ENCODE measurements at regions not wholly inside any gene's neighbourhood (a gene's known extent, or its start where the extent isn't known, plus 50 kb on each side); places are given as distances from the start of the nearest gene placed in this dataset.
"Not testable (repeated sequence)": the region's sequence is repeated elsewhere in the genome, so short reads cannot be mapped to it uniquely, and the experiment has no call there.

DNA sequence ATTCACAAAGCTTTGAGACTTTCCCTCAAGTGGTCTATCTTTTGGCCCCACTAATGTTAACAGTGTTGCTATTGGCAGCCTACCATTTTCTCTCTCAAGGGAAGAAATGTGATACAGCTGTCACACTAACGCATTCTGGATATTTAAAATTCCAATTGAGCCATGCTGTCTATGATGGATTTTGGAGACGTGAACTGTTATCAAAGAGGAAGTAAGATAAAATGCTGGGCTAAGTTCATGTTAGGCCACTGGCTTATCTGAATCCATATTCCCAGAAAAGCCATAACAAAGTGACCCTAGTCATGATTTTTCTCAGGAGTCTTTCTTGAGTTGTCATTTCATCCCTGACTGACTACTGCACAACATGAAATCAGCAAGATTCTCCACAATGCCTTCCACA lies 200.2 kb downstream of the PHLDA1 start:
- no peak for DNase-seq

DNA sequence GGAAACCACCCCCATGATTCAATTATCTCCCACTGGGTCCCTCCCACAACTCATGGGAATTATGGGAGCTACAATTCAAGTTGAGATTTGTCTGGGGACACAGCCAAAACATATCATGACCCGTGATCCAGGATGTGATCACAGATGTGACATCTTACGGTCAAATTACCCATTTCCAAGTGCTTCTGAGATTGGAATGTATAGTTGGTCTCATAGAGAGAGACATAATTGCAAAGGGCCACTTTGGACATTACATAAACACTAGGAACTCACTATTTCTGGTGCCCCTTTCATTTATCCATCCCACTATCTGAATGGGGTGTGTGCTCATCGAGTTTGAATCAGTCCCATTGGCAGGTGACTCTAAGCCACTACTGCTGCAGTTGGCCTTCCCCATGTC lies 204.5 kb downstream of the PHLDA1 start:
- no peak for DNase-seq

DNA sequence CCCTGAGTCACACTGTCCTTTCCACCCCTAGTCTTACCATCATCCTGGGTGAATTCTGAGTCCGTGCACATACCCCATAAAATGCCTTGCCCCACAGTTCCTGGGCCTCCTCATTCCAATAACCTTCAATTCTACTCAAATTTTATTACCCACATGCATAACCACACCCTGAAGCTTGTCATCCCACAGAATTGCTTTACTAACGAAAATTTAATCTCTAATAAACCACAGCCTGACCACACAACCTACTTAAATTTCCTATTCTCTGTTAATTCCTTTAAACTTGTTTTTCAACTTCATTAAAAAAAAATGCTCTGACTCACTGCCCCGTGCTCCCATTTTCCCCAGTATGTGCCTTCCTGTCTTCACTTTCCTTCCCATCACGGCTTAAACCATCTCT lies 205.9 kb downstream of the PHLDA1 start:
- DNase-seq = no peak

DNA sequence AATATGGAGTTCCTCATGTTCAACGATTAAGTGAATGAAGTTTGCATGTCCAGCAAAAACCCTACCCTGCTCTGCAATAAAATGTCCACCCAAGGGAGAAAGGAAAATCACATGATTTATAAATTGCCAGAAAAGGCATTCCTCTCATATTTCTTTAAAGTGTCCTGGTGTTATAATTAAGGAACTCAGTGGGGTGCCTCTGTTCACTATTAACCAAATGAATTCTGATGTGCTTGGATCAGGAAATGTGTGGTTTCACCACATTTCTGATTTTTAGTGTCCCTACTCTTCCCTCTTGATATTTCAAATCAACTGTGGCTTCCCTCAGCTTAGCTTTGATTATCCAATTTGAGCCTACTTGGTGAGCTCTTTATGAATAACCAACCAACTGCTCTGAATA lies 208.1 kb downstream of the PHLDA1 start:
- DNase-seq = no peak

DNA sequence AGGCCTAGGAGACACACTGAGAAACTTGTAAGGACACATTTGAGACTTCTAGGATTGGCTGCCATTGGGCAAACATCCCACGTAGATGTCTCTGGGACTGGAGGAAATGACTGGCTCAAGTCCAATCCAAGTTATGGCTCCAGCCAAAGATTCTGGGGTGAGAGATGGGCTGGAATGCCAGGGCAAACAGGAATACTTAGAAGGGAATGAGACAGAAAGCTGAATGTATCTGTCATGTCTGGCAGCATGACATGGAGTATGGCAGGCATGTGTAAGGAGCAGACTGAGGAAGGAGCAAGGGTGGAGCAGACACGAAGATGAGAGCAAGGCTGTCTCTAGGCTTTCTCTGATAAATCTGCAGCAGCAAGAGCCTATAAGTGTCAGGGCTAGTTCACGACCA lies 209.2 kb downstream of the PHLDA1 start:
- no peak for DNase-seq

DNA sequence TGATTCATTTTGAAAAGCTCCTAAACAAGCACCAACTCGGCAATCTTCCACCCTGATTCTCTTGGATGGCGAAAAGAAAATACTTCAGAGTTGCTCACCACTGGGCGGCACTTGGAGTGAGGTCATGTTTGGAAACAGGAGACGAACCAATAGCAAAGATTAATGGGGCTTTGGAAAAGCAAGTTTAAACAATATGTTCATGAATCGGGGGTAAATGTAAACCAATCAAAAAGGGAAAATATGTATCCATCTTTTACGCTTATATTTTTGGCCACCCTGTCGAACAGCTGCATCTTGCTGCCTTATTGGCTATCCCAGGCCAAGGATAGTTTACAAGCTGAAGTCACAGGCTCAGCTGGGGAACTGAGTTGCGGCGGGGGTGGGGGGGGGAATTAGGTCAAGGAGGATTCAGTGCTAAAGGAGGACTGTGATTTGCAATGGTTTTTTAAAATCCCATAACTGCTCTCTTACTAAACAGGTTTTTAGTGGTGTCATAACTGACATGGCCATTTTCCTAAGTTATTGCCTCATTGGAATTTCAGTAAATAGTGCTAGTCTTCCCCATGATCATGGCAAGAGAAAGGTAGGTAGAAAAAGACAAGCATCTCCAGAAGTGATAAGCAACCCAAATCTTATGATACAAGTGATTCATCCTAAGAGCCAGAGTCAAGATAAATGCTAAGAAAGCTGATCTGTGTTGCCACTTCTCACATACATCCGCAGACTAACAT lies 210.6 kb downstream of the PHLDA1 start:
- DNase-seq = no peak

DNA sequence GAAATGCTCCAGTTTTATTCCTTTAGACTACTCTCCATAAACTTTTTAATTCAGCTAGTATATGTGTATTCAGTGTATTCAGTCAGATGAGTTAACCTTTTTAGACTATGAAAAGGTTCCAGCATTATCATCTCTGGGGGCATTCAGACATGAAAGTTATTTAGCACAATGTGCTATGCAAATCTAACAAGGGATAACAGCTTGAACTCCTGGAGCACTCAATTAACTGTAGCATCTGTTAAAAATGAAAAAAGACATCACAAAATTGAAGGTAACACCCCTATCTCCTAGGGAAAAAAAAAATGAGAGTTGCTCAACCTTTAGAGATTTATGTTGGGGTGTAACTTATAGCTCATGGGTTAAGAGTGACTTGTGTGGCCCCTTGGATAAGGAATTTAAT lies 211.5 kb downstream of the PHLDA1 start:
- DNase-seq = no peak

DNA sequence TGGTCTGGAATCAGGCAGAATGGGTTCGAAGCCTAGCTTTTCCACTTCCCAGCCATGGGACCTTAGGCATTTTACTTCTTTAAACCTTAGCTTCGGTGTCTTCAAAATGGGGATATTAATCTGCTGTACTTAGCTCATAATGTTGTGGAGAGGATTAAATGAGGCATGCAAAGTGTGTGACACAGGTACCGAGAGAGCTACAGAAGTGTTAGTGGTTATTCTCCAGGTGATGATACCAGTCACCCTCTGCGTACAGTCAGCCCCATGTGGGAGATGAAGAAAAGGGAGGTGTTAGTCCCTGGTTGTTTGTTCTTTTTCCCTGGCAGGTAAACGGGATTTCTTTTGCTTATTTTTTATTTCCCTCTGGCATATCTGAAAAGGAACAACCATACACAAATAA lies 212.1 kb downstream of the PHLDA1 start:
- DNase-seq = no peak

DNA sequence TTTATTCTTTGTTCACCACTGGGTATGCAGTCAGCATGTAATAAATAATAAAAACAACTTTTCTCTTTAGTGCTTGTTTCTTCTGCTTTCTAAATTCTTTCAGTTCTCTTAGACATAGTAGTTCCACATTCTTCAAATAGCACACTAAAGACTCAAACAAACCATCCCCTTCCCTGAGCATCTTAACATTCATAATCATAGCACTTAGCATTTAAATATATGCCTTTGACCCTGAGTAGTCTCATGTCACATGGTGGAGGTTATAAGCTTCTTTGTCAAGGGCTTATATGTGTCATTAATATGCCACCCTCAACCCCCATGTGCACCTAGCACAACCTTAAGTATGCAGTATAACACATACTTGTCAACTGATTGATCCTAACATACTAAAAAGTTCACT lies 212.7 kb downstream of the PHLDA1 start:
- no peak for DNase-seq

DNA sequence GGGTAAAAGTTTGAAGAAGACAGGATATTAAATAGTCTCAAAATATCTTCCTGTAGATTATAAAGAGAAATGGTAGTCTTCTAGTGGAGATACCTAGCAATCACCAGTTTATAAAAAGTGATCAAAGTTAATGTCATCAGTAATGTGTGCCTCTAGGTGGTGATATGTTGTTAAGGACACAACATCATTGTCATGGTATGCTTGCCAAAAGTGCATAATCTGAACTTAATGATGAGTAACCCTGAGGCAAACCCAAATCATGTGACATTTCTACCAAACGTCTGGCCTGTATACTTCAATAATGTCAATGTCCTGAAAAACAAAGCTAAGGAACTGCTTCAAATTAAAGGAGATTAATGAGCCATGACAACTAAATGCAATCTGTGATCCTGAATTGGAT lies 214.7 kb downstream of the PHLDA1 start:
- no peak for DNase-seq

DNA sequence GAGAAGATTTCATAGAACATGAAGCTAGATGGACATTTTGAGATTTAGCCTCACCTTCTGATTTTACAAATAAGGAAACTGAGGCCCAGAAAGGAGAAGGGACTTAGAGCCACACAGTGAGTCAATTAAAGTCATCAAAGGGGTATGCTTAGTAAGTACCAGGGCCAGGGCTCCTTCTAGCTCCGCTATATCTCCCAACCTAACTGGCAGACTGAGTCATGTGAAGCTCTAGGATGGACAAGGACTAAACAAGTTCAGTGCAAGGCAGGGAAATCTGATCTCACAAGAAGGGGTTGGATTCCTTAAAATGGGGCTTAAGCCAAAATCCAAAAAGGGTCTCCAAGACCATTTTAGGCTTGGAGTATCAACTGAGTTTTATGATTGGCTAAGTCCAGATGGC lies 215.8 kb downstream of the PHLDA1 start:
- DNase-seq = no peak

DNA sequence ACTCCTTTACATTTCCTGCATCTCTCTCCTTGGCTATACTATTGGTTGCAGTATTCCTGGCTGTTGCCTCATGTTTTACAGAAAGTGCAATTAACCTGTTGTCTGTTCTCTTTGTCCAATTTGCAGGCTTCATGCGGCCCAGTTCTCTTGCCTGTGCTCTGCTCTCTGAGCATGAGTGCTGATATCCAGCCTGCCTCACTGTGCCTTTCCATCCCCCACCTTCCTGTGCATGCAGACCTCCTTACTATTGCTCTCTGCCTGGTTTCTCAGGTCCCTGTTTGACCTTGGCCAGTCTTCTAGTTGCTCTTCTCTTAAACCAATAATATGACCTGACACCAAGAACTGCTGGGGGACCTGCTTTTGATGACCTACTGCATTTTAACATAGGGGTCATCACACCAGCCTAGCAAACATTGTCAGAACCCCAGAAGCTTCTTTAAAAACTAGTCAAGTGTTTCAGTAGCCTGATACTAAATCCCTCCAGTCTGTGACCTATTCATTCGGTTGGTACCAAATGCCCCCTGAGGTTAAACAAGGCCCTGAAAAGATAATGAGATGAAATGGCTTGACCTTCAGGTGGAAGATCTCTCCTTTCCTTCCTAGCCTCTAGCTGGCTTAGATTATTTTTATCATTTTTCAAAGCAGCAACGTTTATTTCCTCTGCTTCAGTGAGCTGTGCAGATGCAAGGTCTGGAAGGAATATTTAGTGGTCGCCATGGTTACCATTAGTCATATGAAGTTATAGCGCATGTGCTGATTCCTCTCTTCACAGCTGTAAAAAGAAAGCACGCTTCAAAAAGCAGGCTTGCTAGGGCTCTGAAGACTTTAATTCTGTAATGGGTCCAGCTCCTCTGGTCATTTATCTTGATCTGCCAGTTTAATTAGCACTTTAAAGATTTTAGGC lies 216.5 kb downstream of the PHLDA1 start:
- no peak for DNase-seq

DNA sequence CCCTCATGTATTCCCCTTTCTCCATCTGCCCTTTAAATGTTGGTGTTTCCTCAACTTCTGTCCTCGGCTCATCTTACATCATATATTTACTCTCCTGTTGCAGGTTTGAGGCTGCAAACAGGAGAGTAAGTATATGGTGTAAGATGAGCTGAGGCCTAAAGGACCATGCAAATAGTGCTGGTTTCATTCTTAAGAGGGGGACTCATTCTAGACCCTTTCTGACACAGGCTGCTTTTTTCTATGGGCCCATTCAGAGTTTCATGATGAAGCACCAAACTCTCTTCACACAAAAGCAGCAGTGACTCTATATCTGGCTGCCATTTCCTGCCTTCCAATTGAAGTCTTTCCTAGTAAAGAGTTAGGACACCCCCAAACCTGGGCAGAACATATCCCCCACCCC lies 218.5 kb downstream of the PHLDA1 start:
- DNase-seq = no peak

DNA sequence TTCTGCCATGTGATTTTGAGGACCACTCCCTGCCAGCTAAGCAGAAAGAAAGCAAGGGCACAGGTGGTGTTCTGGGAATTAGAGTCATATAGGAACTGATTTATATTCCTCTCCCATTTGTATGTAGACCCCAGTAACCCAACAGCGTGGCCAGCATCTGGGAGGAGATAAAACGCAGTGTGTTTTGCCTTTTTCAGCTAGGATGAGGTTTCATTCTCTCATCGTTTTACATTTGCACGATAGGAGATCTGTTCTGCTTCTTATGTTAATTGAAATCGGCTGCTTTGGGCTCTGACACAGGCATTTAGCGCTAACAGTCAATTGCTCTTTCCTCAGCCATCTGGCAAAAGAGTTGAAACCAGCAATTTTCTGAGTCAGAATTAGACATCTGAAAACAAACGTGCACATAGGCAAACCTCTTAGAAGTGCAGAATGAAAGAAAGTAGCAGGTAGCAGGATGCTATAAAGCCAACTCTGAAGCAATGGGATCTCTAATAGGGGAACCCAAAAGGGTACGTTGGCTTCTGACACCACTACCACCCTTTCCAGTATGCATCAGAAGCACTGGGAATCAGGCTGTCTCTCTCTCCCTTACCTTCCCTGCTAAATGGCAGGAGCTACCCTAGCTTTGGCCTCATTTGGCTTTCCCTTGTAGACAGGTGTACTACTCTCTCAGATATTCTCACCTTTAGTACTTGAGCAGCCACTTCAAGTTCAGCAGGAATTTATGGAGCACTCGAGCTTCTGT lies 219.1 kb downstream of the PHLDA1 start:
- no peak for DNase-seq

DNA sequence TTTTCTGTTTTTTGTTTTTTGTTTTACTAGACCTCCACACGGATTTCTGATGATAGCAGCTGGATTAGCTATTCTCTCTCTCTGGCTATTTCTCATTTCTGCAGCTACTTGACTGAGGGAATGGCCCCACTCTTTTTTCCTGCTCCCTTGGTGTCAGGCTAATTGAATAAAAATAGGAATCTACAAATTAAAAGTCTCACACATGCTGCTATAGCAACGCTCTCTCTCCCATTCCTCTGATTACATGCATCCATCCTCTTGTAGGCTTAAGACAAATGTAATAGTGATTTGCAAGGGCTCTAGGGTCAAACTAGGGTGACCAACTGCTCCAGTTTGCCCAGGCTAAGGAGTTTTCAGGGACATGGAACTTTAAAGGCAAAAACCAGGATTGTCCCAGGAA lies 221.8 kb downstream of the PHLDA1 start:
- DNase-seq = no peak

DNA sequence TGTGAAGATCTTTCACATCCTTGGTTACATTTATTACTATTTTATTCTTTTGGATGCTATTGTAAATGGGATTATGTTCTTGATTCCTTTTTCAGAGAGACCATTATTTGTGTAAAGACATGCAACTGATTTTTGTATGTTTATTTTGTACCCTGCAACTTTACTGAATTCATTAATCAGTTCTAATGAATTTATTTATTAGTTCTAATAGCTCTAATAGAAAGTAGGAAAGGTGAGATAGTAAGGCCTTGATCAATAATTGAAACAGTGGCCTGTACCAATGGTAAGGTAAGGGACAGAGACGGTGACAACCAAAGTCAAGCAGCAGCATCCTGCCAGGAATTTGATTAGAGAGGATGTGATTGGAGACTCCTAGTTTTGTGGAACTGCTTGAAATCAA lies 224.1 kb downstream of the PHLDA1 start:
- DNase-seq = no peak

DNA sequence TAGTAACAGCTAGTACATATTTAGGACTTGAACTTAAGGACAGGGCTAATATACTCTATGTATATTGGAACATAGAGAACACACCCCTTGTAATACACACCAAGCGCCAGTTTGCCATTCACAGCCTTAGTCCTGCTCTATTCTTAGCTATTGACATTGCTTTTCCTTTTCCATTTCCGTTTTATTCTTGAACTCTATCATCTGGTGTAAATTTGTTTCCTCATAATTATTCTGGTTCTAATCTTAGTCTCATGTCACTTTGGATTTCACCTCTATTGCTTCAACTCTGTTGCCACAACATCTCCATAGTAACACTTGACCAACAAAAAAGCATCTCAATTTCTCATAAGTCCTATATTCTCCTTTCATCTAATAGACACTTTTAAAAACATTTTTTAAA lies 225.7 kb downstream of the PHLDA1 start:
- no peak for DNase-seq

DNA sequence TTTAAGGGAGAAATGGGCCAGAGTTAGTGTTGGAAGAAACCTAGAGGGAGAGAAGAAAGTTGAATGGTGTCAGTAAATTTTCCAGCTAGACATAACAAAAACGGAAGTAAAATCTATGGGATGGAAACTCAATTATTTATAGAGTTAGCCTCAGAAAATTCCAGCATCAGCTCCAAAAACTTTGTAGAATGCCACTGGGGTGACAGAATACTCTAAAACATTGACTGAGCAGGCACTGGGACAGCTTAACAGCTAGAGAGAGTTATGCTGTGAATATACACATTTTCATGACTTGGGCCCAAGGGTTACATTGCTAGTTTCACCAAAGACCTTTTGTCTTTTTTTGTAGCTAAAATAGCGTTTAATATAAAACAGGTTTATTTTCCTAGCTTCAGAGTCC lies 226.3 kb downstream of the PHLDA1 start:
- no peak for DNase-seq

DNA sequence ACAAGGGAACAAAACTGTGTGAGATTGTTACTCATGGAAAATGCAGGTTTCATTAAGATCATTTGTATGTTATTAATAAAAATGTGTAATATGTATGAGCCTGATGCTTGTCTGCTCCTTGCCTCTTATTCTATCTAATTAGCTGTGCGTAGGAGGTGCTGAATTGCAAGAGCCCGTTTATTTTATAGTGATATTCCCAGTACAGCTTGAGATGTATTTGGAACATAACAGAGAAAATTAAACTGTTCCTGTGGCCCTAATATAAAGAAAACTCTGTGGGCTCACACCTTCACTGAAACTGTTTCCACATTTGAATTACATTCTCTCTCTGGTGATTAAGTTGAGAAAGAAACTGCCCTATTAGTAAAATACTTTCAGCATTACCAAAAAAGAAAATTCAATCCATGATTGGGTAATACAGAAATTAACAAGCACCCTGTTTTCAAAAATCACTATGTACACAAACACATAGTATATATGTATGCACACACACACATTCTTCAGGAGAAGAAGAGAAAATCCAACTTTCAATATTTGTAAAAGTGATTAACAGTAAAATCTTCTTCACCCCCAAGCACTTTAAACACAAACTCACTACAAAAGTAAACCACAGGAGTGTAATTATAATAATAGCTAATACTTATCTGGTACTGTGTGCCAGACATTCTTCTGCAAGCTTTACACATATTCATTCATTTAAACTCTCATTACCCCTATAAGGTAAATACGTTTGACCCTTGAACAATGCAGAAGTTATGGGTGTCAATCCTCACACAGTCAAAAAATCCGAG lies 233.2 kb downstream of the PHLDA1 start:
- DNase-seq = no peak

DNA sequence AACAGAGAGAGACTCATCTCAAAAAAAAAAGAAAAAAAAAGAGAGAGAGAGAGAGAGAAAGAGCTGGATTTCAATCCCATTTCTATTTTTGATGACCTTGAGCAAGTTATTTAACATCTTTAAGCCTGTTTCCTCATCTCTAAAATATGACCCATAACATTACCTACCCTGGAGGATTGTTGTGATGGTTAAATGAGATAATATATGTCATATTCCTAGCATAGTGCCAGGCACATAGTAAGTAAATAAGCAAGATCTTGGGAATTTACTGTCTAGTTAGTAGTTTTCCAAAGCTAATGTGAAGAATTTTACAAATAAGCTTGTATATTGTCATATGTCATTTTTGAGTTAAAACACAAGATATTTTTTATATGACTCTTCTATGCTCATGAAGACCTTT lies 236.5 kb downstream of the PHLDA1 start:
- no peak for DNase-seq

DNA sequence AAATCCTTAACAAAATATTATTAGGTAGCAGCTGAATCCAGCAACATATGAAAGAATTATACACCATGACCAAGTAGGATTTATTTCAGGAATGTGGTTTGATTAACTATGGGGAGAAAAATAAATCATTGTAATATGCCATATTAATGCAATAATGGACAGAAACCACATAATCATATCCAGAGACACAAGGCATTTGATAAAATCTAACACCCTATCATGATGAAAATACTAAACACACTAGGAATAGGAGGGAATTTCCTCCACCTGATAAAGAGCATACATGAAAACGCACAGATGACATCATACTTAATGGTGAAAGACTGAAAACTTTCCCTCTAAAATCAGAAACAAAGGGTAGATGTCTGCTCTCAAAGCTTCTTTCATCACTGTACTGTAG lies 238.9 kb downstream of the PHLDA1 start:
- no peak for DNase-seq

DNA sequence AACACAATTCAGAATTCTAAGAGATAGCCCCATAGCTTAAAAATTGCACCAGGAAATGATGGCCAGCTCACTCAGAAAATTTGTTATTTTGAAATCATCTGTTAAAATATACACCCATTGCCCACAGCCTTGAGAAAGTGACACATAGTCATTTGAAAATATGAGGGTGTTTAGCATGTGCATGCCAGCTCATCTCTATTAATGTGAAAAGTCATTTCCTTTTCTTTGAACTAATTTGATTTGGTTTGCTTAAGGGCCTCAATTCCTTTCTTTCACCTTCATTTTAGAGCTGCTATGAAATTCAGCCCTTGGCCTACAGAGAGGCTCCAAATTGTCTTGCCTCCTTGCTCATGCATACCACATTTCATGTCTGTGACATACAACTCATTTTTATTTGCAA lies 241.4 kb downstream of the PHLDA1 start:
- no peak for DNase-seq

DNA sequence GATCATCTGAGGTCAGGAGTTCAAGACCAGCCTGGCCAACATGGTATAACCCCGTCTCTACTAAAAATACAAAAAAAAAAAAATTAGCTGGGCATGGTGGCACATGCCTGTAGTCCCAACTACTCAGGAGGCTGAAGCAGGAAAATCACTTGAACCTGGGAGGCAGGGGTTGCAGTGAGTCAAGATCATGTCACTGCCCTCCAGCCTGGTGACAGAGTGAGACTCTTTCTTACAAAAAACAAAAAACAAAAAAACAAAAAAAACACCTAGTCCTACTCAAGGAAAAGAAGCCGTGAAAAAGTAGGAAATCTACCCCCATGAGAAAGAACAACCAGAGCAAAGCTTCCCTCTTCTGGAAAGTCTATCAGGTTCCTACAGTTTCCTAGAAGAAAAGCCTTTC lies 244.4 kb downstream of the PHLDA1 start:
- DNase-seq = not testable (repeated sequence)
